IMR-90 (cell line): ENCODE measurements at regions not wholly inside any gene's neighbourhood (a gene's known extent, or its start where the extent isn't known, plus 50 kb on each side); places are given as distances from the start of the nearest gene placed in this dataset.

Source experiments
- ATAC-seq: fragments of 200-7000 bp; cut with Tn5 transposase; 2 replicates; pipeline ENCODE4 v1.9.1; 2020; ENCODE audit warnings: low read depth, mild to moderate bottlenecking, moderate library complexity
- BruUV-seq: library from RNA; stranded (reverse); fragments of 400-500 nt; replicated peaks from 2 replicates; lab custom pipeline; 2021; lab: Mats Ljungman, UMichigan
- CTCF ChIA-PET: fragments of 300-600 bp; formaldehyde crosslinking; extraction: SDS; loops from one replicate; lab custom pipeline; 2021; ENCODE audit warnings: antibody characterized with exemption; lab: Yijun Ruan, JAX
- POLR2A ChIA-PET: fragments of 300-600 bp; sonication (Branson Sonifier 250); formaldehyde crosslinking; loops from one replicate; lab custom pipeline; 2022; ENCODE audit warnings: antibody characterized with exemption; ENCODE audit not compliant: unreplicated experiment; lab: Charles Lee
- DNase-seq: peaks from one replicate; pipeline ENCODE4 v3.0.0; 2013
- H2AFZ ChIP-seq: replicated peaks from 2 replicates; pipeline ENCODE3; 2013; ENCODE audit warnings: low read length, mild to moderate bottlenecking; ENCODE audit not compliant: poor library complexity
- H2AK5ac ChIP-seq: 2 replicates; pipeline ENCODE4 v1.6.1; 2013; ENCODE audit warnings: low read depth, low read length, inconsistent platforms
- H2AK9ac ChIP-seq: replicated peaks from 2 replicates; pipeline ENCODE3; 2013; ENCODE audit warnings: mild to moderate bottlenecking, low read depth, low read length, moderate library complexity; ENCODE audit not compliant: poor library complexity
- H2BK120ac ChIP-seq: 2 replicates; pipeline ENCODE4 v1.6.1; 2013; ENCODE audit warnings: low read depth, low read length, inconsistent platforms
- H2BK15ac ChIP-seq: 3 replicates; pipeline ENCODE4 v1.6.1; 2013; ENCODE audit warnings: low read depth, low read length, inconsistent platforms
- H2BK20ac ChIP-seq: 2 replicates; pipeline ENCODE4 v1.6.1; 2013; ENCODE audit warnings: low read depth, mild to moderate bottlenecking, inconsistent platforms, low read length, moderate library complexity
- H2BK5ac ChIP-seq: 2 replicates; pipeline ENCODE4 v1.6.1; 2013; ENCODE audit warnings: mild to moderate bottlenecking, low read depth, low read length, inconsistent platforms; ENCODE audit not compliant: poor library complexity, severe bottlenecking
- H3K14ac ChIP-seq: replicated peaks from 2 replicates; pipeline ENCODE4 v1.6.1; 2013; ENCODE audit warnings: low read depth, low read length, inconsistent platforms
- H3K18ac ChIP-seq: 2 replicates; pipeline ENCODE4 v1.6.1; 2013; ENCODE audit warnings: low read depth, low read length, control low read depth
- H3K23ac ChIP-seq: 2 replicates; pipeline ENCODE4 v1.6.1; 2013; ENCODE audit warnings: low read depth, low read length, inconsistent platforms
- H3K27ac ChIP-seq: 2 replicates; pipeline ENCODE4 v1.5.1; 2013; ENCODE audit warnings: mild to moderate bottlenecking, control low read depth, low read length; ENCODE audit not compliant: insufficient read depth
- H3K27me3 ChIP-seq: 2 replicates; pipeline ENCODE4 v1.6.1; 2013; ENCODE audit warnings: low read length; ENCODE audit not compliant: control insufficient read depth, insufficient read depth
- H3K36me3 ChIP-seq: 2 replicates; pipeline ENCODE4 v1.6.1; 2013; ENCODE audit warnings: low read length, mixed read lengths; ENCODE audit not compliant: control insufficient read depth, insufficient read depth
- H3K4ac ChIP-seq: 2 replicates; pipeline ENCODE4 v1.6.1; 2013; ENCODE audit warnings: low read depth, low read length, inconsistent platforms
- H3K4me1 ChIP-seq: 2 replicates; pipeline ENCODE4 v1.6.1; 2013; ENCODE audit warnings: low read length, mixed read lengths; ENCODE audit not compliant: control insufficient read depth, insufficient read depth
- H3K4me2 ChIP-seq: 2 replicates; pipeline ENCODE4 v1.6.1; 2013; ENCODE audit warnings: low read depth, mild to moderate bottlenecking, control low read depth, low read length, moderate library complexity
- H3K4me3 ChIP-seq: 2 replicates; pipeline ENCODE4 v1.5.1; 2013; ENCODE audit warnings: low read depth, mild to moderate bottlenecking, control low read depth, low read length, moderate library complexity; ENCODE audit not compliant: insufficient read depth
- H3K56ac ChIP-seq: 2 replicates; pipeline ENCODE4 v1.6.1; 2013; ENCODE audit warnings: low read length, inconsistent platforms; ENCODE audit not compliant: insufficient read depth; ENCODE audit errors: extremely low read depth
- H3K79me1 ChIP-seq, 2 experiments: 2 replicates each; pipeline ENCODE4 v1.6.1; 2013; ENCODE audit warnings: low read length in 2 of 2, inconsistent platforms in 1 of 2, low read depth in 1 of 2
- H3K9ac ChIP-seq: 2 replicates; pipeline ENCODE4 v1.6.1; 2013; ENCODE audit warnings: low read depth, low read length, control low read depth
- H3K9me1 ChIP-seq: 2 replicates; pipeline ENCODE4 v1.6.1; 2013; ENCODE audit warnings: low read length, inconsistent platforms; ENCODE audit not compliant: insufficient read depth
- H3K9me3 ChIP-seq: 2 replicates; pipeline ENCODE4 v1.6.1; 2013; ENCODE audit warnings: low read length; ENCODE audit not compliant: control insufficient read depth, insufficient read depth
- H4K20me1 ChIP-seq: 2 replicates; pipeline ENCODE4 v1.6.1; 2013; ENCODE audit warnings: low read length, inconsistent platforms; ENCODE audit not compliant: insufficient read depth
- H4K5ac ChIP-seq: 2 replicates; pipeline ENCODE4 v1.6.1; 2013; ENCODE audit warnings: mild to moderate bottlenecking, low read depth, low read length, control low read depth
- H4K8ac ChIP-seq, 2 experiments: 2 replicates each; pipeline ENCODE4 v1.6.1; 2013; ENCODE audit warnings: low read depth in 2 of 2, low read length in 2 of 2, control low read depth in 1 of 2, inconsistent platforms in 1 of 2
- H4K91ac ChIP-seq: 2 replicates; pipeline ENCODE4 v1.6.1; 2013; ENCODE audit warnings: low read depth, low read length, inconsistent platforms; ENCODE audit not compliant: insufficient read depth
- BHLHE40 ChIP-seq: fragments of 150-350 bp; IDR thresholded peaks from 2 replicates; pipeline ENCODE4 v1.6.1; 2016; ENCODE audit warnings: mild to moderate bottlenecking, low read depth, low read length
- CEBPB ChIP-seq: IDR thresholded peaks from 2 replicates; pipeline ENCODE4 v1.6.1; 2012; ENCODE audit warnings: low read depth, low read length, improper control_type of control experiment
- CHD1 ChIP-seq: IDR thresholded peaks from 2 replicates; pipeline ENCODE4 v1.6.1; 2012; ENCODE audit warnings: low read depth, low read length, improper control_type of control experiment
- FOS ChIP-seq: fragments of 150-350 bp; IDR thresholded peaks from 2 replicates; pipeline ENCODE4 v1.6.1; 2016; ENCODE audit warnings: low read depth, low read length
- MAFK ChIP-seq: IDR thresholded peaks from 2 replicates; pipeline ENCODE4 v1.6.1; 2012; ENCODE audit warnings: low read depth, low read length, improper control_type of control experiment
- MAZ ChIP-seq: IDR thresholded peaks from 2 replicates; pipeline ENCODE4 v1.6.1; 2012; ENCODE audit warnings: low read depth, mild to moderate bottlenecking, low read length, improper control_type of control experiment, moderate library complexity, borderline replicate concordance
- MXI1 ChIP-seq: IDR thresholded peaks from 2 replicates; pipeline ENCODE4 v1.6.1; 2012; ENCODE audit warnings: low read depth, mild to moderate bottlenecking, low read length, moderate library complexity, borderline replicate concordance
- NFE2L2 ChIP-seq: fragments of 150-350 bp; IDR thresholded peaks from 2 replicates; pipeline ENCODE4 v1.6.1; 2016; ENCODE audit warnings: low read depth, mild to moderate bottlenecking, low read length
- POLR2A ChIP-seq: IDR thresholded peaks from 2 replicates; pipeline ENCODE4 v1.6.1; 2012; ENCODE audit warnings: mild to moderate bottlenecking, low read depth, low read length
- RAD21 ChIP-seq: IDR thresholded peaks from 2 replicates; pipeline ENCODE4 v1.6.1; 2012; ENCODE audit warnings: low read length, improper control_type of control experiment
- RCOR1 ChIP-seq: IDR thresholded peaks from 2 replicates; pipeline ENCODE4 v1.6.1; 2012; ENCODE audit warnings: mild to moderate bottlenecking, low read length, improper control_type of control experiment; ENCODE audit not compliant: insufficient replicate concordance
- RFX5 ChIP-seq: IDR thresholded peaks from 2 replicates; pipeline ENCODE4 v1.8.0; 2012; ENCODE audit warnings: low read depth, mild to moderate bottlenecking, low read length, moderate library complexity
- SMC3 ChIP-seq: fragments of 150-350 bp; IDR thresholded peaks from 2 replicates; pipeline ENCODE4 v1.6.1; 2016; ENCODE audit warnings: low read depth, mild to moderate bottlenecking, antibody characterized with exemption, low read length, moderate library complexity
- WGBS, 2 experiments: methylation state at CpG; one replicate each; pipeline versions ENCODE4 v1.1.5 to v1.1.7; 2013; ENCODE audit warnings: missing lambda C conversion rate in 2 of 2; ENCODE audit not compliant: insufficient read length in 1 of 2; ENCODE audit errors: extremely low coverage in 2 of 2; 5-methylcytosine and 5-hydroxymethylcytosine counted together
- dilution Hi-C: fragments of 300-500 bp; cut with HindIII; formaldehyde crosslinking; loops from one replicate; pipeline ENCODE4 v1.14.3; 2018; ENCODE audit warnings: low sequenced_read_pairs; ENCODE audit not compliant: unreplicated experiment
- in situ Hi-C: fragments of 300-500 bp; cut with MboI; formaldehyde crosslinking; loops from 3 replicates; pipeline ENCODE4 v1.14.3; 2019; ENCODE audit warnings: low sequenced_read_pairs, inconsistent platforms, mixed read lengths
- intact Hi-C: fragments of 100-400 bp; cut with micrococcal nuclease; formaldehyde crosslinking; loops from 2 replicates; pipeline ENCODE4 v1.10.0; 2022
- TF ChIP-seq, protein P1 (sequence below): fragments of 150-350 bp; IDR thresholded peaks from 2 replicates; pipeline ENCODE4 v1.6.1; 2017; ENCODE audit warnings: mild to moderate bottlenecking, antibody characterized with exemption, low read length, low read depth
- TF ChIP-seq, protein P2 (sequence below): fragments of 150-350 bp; IDR thresholded peaks from 2 replicates; pipeline ENCODE4 v1.6.1; 2016; ENCODE audit warnings: low read depth, mild to moderate bottlenecking, low read length, moderate library complexity, borderline replicate concordance
- TF ChIP-seq, protein P3 (sequence below): conservative IDR thresholded peaks from 2 replicates; pipeline ENCODE4 v1.5.1; 2012; ENCODE audit warnings: mild to moderate bottlenecking, low read depth, low read length, improper control_type of control experiment

DNA sequence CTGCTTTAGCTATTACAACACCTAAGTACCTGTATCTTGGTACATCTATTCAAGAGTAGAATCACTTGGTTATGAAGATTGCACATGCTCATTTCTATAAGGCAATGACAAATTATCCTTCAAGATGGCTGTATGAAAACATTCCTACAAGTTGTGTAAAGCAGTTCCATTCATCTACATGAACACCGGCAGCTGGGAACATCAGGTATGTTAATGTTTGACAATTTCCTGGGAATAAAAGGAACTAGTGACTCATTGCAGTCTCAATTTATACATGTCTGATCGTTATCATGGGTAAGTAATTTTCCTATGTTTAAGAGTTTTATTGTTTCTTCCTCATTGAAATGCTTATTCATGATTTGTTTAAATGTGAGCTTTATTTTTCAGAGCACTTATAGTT is 203.2 kb upstream of the SEMA3E start:
- Histone ChIP-seq H2BK15ac (no peak overlapping the region), H3K4me3 (no peak overlapping the region), H3K79me1 (no peaks in the 10 kb centered on the region), H3K4ac (no peak overlapping the region), H3K4me1 (no peaks in the 10 kb centered on the region), H2AK5ac (no peak overlapping the region), H4K8ac (no peak overlapping the region), H2BK5ac (no peak overlapping the region), H2AK9ac (no peak overlapping the region), H3K9me1 (no peaks in the 10 kb centered on the region), H3K27ac (no peak overlapping the region), H3K9me3 (no peaks in the 10 kb centered on the region), H3K18ac (no peak overlapping the region), H3K56ac (no peak overlapping the region), H3K36me3 (no peaks in the 10 kb centered on the region), H3K9ac (no peak overlapping the region), H2AFZ (no peak overlapping the region), H3K4me2 (no peak overlapping the region), H4K20me1 (no peaks in the 10 kb centered on the region), H3K14ac (no peak overlapping the region), H3K27me3 (no peaks in the 10 kb centered on the region), H2BK20ac (no peak overlapping the region), H2BK120ac (no peak overlapping the region), H4K91ac (no peak overlapping the region), H4K5ac (no peak overlapping the region), H3K23ac (no peak overlapping the region)
- ChIA-PET POLR2A (interaction anchor here (0.7 kb wide), 2 partner anchors 9 to 50 kb away, joined by 3 read pairs; no protein-coding TSS in a partner anchor), CTCF (no interaction called here)
- no peak for DNase-seq
- no peak for ATAC-seq
- dilution Hi-C loops = no loop called here
- intact Hi-C loops = no loop called here
- TF ChIP-seq BHLHE40 (no peak), NFE2L2 (no peak), MAFK (no peak), FOS (no peak), POLR2A (no peak), RAD21 (no peak), MAZ (no peak), CEBPB (no peak), SMC3 (no peak), MXI1 (no peak), RFX5 (no peak), RCOR1 (no peak), CHD1 (no peak)
- TF ChIP-seq, protein P1, sequence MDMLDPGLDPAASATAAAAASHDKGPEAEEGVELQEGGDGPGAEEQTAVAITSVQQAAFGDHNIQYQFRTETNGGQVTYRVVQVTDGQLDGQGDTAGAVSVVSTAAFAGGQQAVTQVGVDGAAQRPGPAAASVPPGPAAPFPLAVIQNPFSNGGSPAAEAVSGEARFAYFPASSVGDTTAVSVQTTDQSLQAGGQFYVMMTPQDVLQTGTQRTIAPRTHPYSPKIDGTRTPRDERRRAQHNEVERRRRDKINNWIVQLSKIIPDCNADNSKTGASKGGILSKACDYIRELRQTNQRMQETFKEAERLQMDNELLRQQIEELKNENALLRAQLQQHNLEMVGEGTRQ = no peak
- TF ChIP-seq, protein P2, sequence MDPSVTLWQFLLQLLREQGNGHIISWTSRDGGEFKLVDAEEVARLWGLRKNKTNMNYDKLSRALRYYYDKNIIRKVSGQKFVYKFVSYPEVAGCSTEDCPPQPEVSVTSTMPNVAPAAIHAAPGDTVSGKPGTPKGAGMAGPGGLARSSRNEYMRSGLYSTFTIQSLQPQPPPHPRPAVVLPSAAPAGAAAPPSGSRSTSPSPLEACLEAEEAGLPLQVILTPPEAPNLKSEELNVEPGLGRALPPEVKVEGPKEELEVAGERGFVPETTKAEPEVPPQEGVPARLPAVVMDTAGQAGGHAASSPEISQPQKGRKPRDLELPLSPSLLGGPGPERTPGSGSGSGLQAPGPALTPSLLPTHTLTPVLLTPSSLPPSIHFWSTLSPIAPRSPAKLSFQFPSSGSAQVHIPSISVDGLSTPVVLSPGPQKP = no peak
- TF ChIP-seq, protein P3, sequence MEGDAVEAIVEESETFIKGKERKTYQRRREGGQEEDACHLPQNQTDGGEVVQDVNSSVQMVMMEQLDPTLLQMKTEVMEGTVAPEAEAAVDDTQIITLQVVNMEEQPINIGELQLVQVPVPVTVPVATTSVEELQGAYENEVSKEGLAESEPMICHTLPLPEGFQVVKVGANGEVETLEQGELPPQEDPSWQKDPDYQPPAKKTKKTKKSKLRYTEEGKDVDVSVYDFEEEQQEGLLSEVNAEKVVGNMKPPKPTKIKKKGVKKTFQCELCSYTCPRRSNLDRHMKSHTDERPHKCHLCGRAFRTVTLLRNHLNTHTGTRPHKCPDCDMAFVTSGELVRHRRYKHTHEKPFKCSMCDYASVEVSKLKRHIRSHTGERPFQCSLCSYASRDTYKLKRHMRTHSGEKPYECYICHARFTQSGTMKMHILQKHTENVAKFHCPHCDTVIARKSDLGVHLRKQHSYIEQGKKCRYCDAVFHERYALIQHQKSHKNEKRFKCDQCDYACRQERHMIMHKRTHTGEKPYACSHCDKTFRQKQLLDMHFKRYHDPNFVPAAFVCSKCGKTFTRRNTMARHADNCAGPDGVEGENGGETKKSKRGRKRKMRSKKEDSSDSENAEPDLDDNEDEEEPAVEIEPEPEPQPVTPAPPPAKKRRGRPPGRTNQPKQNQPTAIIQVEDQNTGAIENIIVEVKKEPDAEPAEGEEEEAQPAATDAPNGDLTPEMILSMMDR = no peak
- no CpG with 5 or more reads among the region's 2 CpGs for WGBS, 2 experiments
- no TSS peak for BruUV-seq
- in situ Hi-C loops = no loop called here
